AG09319 (cell line): ENCODE measurements at regions not wholly inside any gene's neighbourhood (a gene's known extent, or its start where the extent isn't known, plus 50 kb on each side); places are given as distances from the start of the nearest gene placed in this dataset.
"Not testable (repeated sequence)": the region's sequence is repeated elsewhere in the genome, so short reads cannot be mapped to it uniquely, and the experiment has no call there.

Experiments
- DNase-seq: peaks from one replicate; pipeline ENCODE4 v3.0.0-alpha.2; 2010; ENCODE audit warnings: low read depth; ENCODE audit errors: extremely low read depth
- TF ChIP-seq, protein P1 (sequence below): IDR thresholded peaks from 2 replicates; pipeline ENCODE4 v1.5.1; 2011; ENCODE audit warnings: low read depth, mild to moderate bottlenecking, inconsistent platforms, low read length, moderate library complexity

DNA sequence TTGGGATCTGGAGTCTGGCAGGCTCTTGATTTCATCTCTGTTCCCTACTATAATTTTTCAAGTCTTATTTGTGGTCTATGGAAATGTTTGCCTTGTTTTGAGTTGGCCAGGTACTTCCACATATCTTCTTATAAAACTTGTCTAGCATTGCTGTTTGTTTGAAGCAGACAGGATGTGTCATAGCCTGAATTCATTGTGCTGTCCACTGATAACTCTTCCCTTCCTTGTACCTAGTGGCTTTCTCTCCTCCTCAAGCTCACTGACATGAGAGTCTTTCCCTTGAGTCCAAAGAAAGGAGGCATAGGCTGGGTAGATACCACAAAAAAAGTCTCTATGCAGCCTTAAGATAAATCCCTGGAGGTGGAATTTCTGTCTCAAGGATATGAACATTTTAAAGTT is 59.2 kb upstream of the FAM241A start:
- TF ChIP-seq, protein P1, sequence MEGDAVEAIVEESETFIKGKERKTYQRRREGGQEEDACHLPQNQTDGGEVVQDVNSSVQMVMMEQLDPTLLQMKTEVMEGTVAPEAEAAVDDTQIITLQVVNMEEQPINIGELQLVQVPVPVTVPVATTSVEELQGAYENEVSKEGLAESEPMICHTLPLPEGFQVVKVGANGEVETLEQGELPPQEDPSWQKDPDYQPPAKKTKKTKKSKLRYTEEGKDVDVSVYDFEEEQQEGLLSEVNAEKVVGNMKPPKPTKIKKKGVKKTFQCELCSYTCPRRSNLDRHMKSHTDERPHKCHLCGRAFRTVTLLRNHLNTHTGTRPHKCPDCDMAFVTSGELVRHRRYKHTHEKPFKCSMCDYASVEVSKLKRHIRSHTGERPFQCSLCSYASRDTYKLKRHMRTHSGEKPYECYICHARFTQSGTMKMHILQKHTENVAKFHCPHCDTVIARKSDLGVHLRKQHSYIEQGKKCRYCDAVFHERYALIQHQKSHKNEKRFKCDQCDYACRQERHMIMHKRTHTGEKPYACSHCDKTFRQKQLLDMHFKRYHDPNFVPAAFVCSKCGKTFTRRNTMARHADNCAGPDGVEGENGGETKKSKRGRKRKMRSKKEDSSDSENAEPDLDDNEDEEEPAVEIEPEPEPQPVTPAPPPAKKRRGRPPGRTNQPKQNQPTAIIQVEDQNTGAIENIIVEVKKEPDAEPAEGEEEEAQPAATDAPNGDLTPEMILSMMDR = no peak
- no peak for DNase-seq

DNA sequence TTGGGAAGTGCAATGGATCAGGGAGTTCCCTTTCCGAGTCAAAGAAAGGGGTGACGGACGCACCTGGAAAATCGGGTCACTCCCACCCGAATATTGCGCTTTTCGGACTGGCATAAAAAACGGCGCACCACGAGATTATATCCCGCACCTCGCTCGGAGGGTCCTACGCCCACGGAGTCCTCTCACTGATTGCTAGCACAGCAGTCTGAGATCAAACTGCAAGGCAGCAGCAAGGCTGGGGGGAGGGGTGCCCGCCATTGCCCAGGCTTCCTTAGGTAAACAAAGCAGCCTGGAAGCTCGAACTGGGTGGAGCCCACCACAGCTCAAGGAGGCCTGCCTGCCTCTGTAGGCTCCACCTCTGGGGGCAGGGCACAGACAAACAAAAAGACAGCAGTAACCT is 58.6 kb upstream of the FAM241A start:
- not testable (repeated sequence) for DNase-seq

DNA sequence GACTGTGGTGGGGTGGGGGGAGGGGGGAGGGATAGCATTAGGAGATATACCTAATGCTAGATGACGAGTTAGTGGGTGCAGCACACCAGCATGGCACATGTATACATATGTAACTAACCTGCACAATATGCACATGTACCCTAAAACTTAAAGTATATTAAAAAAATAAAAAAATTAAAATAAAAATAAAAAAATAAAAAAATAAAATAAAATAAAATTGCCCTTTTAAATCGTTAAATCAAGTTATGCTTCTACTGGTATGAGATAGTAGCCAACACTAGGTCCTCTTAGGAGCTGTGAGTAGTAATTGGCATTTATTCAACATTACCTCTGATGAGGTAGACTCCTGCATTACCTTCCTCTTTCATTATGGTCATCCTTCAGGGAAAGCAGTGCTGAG is 52.9 kb upstream of the FAM241A start:
- DNase-seq = not testable (repeated sequence)

DNA sequence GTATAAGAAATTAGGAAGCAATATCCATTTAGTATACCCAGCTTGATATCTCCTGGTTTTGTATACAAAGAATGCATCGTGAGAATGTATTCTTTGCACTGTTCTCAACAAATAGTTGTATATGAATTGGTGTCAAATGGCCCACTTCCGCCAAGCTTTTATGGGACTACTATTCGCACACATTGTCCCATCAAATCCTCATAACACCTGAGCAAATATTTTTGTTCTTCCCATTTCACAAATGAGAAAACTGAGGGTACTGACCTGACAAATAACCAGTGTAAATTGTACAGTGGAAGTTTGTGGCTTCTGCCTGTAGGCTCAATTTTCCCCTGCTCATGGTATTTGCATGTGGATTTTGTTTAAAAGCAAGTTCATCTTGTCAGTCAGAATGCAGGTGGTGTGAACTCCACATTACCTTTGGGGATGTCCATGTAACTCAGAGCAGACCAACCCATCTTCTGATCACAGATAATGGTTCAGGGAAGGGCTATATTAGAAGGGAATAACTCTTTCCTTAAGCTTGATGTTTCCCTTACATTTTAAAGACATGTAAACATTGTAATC is 51.5 kb upstream of the FAM241A start:
- DNase-seq = no peak
- TF ChIP-seq, protein P1 = no peak

DNA sequence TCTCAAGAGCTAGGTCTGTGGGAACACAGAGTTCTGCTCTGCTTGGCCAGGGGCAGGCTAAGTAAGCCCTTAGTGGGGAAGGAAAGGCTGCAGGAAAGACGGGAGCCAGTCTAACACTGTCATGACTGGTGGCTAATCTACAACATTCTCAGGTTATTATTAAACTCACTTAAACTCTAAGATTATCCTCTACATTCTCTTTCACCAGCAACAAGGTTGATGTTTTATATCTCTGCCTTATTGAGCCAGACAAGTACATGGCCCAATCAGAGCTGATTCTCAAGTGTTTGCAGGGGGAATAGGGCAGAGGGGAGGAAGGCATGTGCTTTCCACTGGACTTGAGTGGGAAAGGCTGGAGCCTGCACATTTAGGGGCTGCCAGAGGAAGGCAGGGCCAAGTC is 50.9 kb upstream of the FAM241A start:
- DNase-seq = no peak
- TF ChIP-seq, protein P1 = no peak
